HEK293 (cell line): ENCODE measurements at regions not wholly inside any gene's neighbourhood (a gene's known extent, or its start where the extent isn't known, plus 50 kb on each side); places are given as distances from the start of the nearest gene placed in this dataset.

ENCODE experiments used
- CTCF ChIA-PET: fragments of 350-600 bp; formaldehyde crosslinking; extraction: SDS; loops from one replicate; lab custom pipeline; 2021; ENCODE audit warnings: antibody characterized with exemption; lab: Yijun Ruan, JAX
- POLR2A ChIA-PET: fragments of 300-600 bp; formaldehyde crosslinking; extraction: SDS; loops from one replicate; lab custom pipeline; 2020; ENCODE audit warnings: antibody characterized with exemption, inconsistent platforms; lab: Yijun Ruan, JAX
- H3K27ac ChIP-seq: fragments of 200-500 bp; sonication (Bioruptor generic); 2 replicates; pipeline ENCODE4 v1.5.1; 2014; ENCODE audit warnings: low read depth, low read length, control low read depth, inconsistent platforms; ENCODE audit errors: extremely low read depth
- H3K36me3 ChIP-seq, 2 experiments: fragments of 200-500 bp in 1 of 2; sonication (Bioruptor generic) in 1 of 2; 1 replicate in 1 of 2; 2 replicates in 1 of 2; pipeline ENCODE4 v1.5.1; 2014 to 2017; ENCODE audit warnings: inconsistent platforms in 2 of 2, low read length in 2 of 2; ENCODE audit not compliant: control insufficient read depth in 2 of 2, insufficient read depth in 1 of 2
- H3K4me1 ChIP-seq: fragments of 200-500 bp; sonication (Bioruptor generic); 2 replicates; pipeline ENCODE4 v1.5.1; 2014; ENCODE audit warnings: mild to moderate bottlenecking, low read length, inconsistent platforms; ENCODE audit not compliant: control insufficient read depth, insufficient read depth
- H3K4me3 ChIP-seq: 2 replicates; pipeline ENCODE4 v1.5.1; 2011; ENCODE audit warnings: low read depth, mild to moderate bottlenecking, control low read depth, low read length, moderate library complexity
- H3K9me3 ChIP-seq: fragments of 200-500 bp; sonication (Bioruptor generic); 2 replicates; pipeline ENCODE4 v1.5.1; 2014; ENCODE audit warnings: low read depth, low read length, inconsistent platforms; ENCODE audit not compliant: control insufficient read depth, insufficient read depth
- BCL11B ChIP-seq: fragments of 450-650 bp; formaldehyde crosslinking; IDR thresholded peaks from 2 replicates; pipeline ENCODE4 v1.5.1; 2016; ENCODE audit warnings: low read depth, missing biosample characterization, missing genetic modification characterization
- EGR2 ChIP-seq: fragments of 450-650 bp; formaldehyde crosslinking; IDR thresholded peaks from 2 replicates; pipeline ENCODE4 v1.5.1; 2016; ENCODE audit warnings: low read depth, missing biosample characterization, missing genetic modification characterization
- GLI4 ChIP-seq: fragments of 450-650 bp; formaldehyde crosslinking; IDR thresholded peaks from 2 replicates; pipeline ENCODE4 v1.5.1; 2016; ENCODE audit warnings: missing biosample characterization, missing genetic modification characterization
- WT1 ChIP-seq: fragments of 450-650 bp; formaldehyde crosslinking; IDR thresholded peaks from 2 replicates; pipeline ENCODE4 v1.5.1; 2016; ENCODE audit warnings: missing biosample characterization, missing genetic modification characterization
- ZBTB7A ChIP-seq: fragments of 450-650 bp; formaldehyde crosslinking; IDR thresholded peaks from 2 replicates; pipeline ENCODE4 v1.5.1; 2016; ENCODE audit warnings: low read depth, missing biosample characterization, missing genetic modification characterization
- ZIC2 ChIP-seq: fragments of 450-650 bp; formaldehyde crosslinking; IDR thresholded peaks from 2 replicates; pipeline ENCODE4 v1.5.1; 2016; ENCODE audit warnings: missing biosample characterization, missing genetic modification characterization
- ZNF292 ChIP-seq: fragments of 450-650 bp; formaldehyde crosslinking; IDR thresholded peaks from 2 replicates; pipeline ENCODE4 v1.5.1; 2016; ENCODE audit warnings: low read depth, missing biosample characterization, missing genetic modification characterization, borderline replicate concordance
- ZNF341 ChIP-seq: fragments of 450-650 bp; formaldehyde crosslinking; IDR thresholded peaks from 2 replicates; pipeline ENCODE4; 2016; ENCODE audit warnings: low read depth, missing biosample characterization, missing genetic modification characterization
- ZNF366 ChIP-seq: fragments of 450-650 bp; formaldehyde crosslinking; conservative IDR thresholded peaks from 2 replicates; pipeline ENCODE4 v1.5.1; 2016; ENCODE audit warnings: missing biosample characterization, missing genetic modification characterization
- ZNF521 ChIP-seq: fragments of 450-650 bp; formaldehyde crosslinking; IDR thresholded peaks from 2 replicates; pipeline ENCODE4 v1.5.1; 2017; ENCODE audit warnings: missing biosample characterization, mild to moderate bottlenecking, missing genetic modification characterization
- ZNF548 ChIP-seq: fragments of 450-650 bp; formaldehyde crosslinking; IDR thresholded peaks from 2 replicates; pipeline ENCODE4 v1.5.1; 2016; ENCODE audit warnings: missing biosample characterization, missing genetic modification characterization
- ZNF555 ChIP-seq: fragments of 450-650 bp; formaldehyde crosslinking; conservative IDR thresholded peaks from 2 replicates; pipeline ENCODE4 v1.5.1; 2017; ENCODE audit warnings: missing biosample characterization, mild to moderate bottlenecking, missing genetic modification characterization, inconsistent platforms
- ZNF571 ChIP-seq: fragments of 450-650 bp; formaldehyde crosslinking; IDR thresholded peaks from 2 replicates; pipeline ENCODE4 v1.5.0; 2017; ENCODE audit warnings: missing biosample characterization, missing genetic modification characterization
- ZNF610 ChIP-seq: fragments of 450-650 bp; formaldehyde crosslinking; IDR thresholded peaks from 2 replicates; pipeline ENCODE4 v1.5.1; 2016; ENCODE audit warnings: missing biosample characterization, missing genetic modification characterization, borderline replicate concordance
- ZNF654 ChIP-seq: fragments of 450-650 bp; formaldehyde crosslinking; IDR thresholded peaks from 2 replicates; pipeline ENCODE4 v1.5.1; 2016; ENCODE audit warnings: low read depth, missing biosample characterization, missing genetic modification characterization
- ZNF658 ChIP-seq: fragments of 450-650 bp; formaldehyde crosslinking; IDR thresholded peaks from 2 replicates; pipeline ENCODE4; 2016; ENCODE audit warnings: missing biosample characterization, missing genetic modification characterization
- ZNF677 ChIP-seq: fragments of 450-650 bp; IDR thresholded peaks from 2 replicates; pipeline ENCODE4 v1.5.0; 2018; ENCODE audit warnings: missing biosample characterization, mild to moderate bottlenecking, missing genetic modification characterization, moderate library complexity
- TF ChIP-seq, protein P1 (sequence below): fragments of 450-650 bp; formaldehyde crosslinking; IDR thresholded peaks from 2 replicates; pipeline ENCODE4 v1.5.1; 2016; ENCODE audit warnings: missing biosample characterization, missing genetic modification characterization, low read depth
- TF ChIP-seq, protein P2 (sequence below): fragments of 450-650 bp; formaldehyde crosslinking; IDR thresholded peaks from 2 replicates; pipeline ENCODE4 v1.5.1; 2016; ENCODE audit warnings: missing biosample characterization, missing genetic modification characterization
- TF ChIP-seq, protein P3 (sequence below): fragments of 450-650 bp; formaldehyde crosslinking; IDR thresholded peaks from 2 replicates; pipeline ENCODE4 v1.5.1; 2016; ENCODE audit warnings: missing biosample characterization, missing genetic modification characterization, borderline replicate concordance
- TF ChIP-seq, protein P4 (sequence below): fragments of 450-650 bp; formaldehyde crosslinking; IDR thresholded peaks from 2 replicates; pipeline ENCODE4 v1.5.1; 2017; ENCODE audit warnings: missing biosample characterization, missing genetic modification characterization

DNA sequence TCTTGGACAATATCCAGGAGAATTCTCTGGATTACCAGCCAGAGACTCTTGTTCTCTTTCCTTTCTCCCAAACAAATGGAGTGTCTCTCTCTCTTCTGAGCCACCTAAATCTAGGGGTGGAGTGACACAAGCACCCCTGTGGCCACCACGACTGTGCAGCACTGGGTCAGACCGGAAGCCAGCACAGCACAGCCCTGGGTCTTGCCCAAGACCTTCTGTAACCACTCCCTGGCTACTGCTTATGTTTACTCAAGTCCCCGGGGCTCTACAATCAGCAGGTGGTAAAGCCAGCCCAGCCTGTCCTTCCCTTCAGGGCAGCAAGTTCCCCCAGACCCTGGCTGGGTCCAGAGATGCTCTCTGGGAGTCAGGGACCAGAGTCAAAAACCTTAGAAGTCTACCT is 110.0 kb upstream of the TUT7 start:
- ChIA-PET POLR2A (no interaction called here), CTCF (no interaction called here)
- Histone ChIP-seq H3K9me3 (no peaks in the 10 kb centered on the region), H3K4me3 (no peak overlapping the region), H3K36me3 (no peaks in the 10 kb centered on the region), H3K4me1 (no peaks in the 10 kb centered on the region), H3K27ac (no peak overlapping the region)
- no peak for TF ChIP-seq ZNF366
- peak; percentile 83 for TF ChIP-seq ZIC2 (tag by site-specific recombination)
- TF ChIP-seq, protein P1, sequence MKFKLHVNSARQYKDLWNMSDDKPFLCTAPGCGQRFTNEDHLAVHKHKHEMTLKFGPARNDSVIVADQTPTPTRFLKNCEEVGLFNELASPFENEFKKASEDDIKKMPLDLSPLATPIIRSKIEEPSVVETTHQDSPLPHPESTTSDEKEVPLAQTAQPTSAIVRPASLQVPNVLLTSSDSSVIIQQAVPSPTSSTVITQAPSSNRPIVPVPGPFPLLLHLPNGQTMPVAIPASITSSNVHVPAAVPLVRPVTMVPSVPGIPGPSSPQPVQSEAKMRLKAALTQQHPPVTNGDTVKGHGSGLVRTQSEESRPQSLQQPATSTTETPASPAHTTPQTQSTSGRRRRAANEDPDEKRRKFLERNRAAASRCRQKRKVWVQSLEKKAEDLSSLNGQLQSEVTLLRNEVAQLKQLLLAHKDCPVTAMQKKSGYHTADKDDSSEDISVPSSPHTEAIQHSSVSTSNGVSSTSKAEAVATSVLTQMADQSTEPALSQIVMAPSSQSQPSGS (tag by site-specific recombination): no peak
- TF ChIP-seq ZNF548: no peak
- TF ChIP-seq ZNF610 (tag by site-specific recombination): no peak

DNA sequence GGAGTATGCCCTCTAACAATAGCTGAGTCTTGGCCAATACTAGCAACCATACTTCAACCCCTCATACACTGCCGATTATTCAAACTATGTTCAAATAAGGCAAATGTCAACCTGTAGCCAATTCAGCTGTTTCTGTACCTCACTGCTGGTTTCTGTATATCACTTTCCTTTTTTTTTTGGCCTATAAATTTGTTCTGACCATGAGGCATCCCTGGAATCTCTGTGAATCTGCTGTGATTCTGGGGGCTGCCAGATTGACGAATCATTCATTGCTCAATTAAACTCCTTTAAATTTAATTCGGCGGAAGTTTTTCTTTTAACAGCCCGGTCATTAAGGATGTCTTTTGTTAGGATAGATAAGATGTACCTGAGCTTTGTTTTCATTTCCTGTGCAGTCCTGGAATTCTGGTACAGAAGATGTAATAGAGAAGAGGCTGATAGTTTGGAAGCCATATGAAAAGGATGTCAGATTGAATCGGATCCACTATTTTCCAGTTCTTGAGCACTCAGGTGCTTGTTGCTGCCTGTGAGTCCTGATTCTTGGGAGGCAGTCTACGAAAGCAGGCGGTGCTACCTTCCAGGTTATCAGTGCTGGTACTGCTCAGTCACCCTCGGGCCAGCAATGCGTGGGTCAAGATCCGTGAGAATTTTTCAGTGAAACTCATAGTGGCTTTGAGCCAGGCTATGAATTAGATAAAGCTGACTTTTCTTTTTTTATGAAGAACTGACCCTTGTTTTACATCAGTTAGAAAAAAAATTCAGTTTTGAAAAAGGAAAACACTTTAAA is 106.2 kb upstream of the TUT7 start:
- ChIA-PET POLR2A (no interaction called here), CTCF (interaction anchor here (0.5 to 0.7 kb wide), 3 partner anchors 11 to 621 kb away, joined by 3 read pairs; no protein-coding TSS in a partner anchor)
- no peak overlapping the region for H3K27ac ChIP-seq
- TF ChIP-seq, protein P2, sequence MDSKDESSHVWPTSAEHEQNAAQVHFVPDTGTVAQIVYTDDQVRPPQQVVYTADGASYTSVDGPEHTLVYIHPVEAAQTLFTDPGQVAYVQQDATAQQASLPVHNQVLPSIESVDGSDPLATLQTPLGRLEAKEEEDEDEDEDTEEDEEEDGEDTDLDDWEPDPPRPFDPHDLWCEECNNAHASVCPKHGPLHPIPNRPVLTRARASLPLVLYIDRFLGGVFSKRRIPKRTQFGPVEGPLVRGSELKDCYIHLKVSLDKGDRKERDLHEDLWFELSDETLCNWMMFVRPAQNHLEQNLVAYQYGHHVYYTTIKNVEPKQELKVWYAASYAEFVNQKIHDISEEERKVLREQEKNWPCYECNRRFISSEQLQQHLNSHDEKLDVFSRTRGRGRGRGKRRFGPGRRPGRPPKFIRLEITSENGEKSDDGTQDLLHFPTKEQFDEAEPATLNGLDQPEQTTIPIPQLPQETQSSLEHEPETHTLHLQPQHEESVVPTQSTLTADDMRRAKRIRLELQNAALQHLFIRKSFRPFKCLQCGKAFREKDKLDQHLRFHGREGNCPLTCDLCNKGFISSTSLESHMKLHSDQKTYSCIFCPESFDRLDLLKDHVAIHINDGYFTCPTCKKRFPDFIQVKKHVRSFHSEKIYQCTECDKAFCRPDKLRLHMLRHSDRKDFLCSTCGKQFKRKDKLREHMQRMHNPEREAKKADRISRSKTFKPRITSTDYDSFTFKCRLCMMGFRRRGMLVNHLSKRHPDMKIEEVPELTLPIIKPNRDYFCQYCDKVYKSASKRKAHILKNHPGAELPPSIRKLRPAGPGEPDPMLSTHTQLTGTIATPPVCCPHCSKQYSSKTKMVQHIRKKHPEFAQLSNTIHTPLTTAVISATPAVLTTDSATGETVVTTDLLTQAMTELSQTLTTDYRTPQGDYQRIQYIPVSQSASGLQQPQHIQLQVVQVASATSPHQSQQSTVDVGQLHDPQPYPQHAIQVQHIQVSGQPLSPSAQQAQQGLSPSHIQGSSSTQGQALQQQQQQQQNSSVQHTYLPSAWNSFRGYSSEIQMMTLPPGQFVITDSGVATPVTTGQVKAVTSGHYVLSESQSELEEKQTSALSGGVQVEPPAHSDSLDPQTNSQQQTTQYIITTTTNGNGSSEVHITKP: no peak
- TF ChIP-seq BCL11B (tag by site-specific recombination): no peak
- TF ChIP-seq ZBTB7A: no peak
- no peak for TF ChIP-seq ZNF521
- no peak for TF ChIP-seq ZNF677 (tag by site-specific recombination)
- TF ChIP-seq ZNF571 (tag by site-specific recombination): no peak
- no peak for TF ChIP-seq ZNF292 (tag by site-specific recombination)
- no peak for TF ChIP-seq GLI4 (tag by site-specific recombination)
- no peak for TF ChIP-seq EGR2 (tag by site-specific recombination)
- TF ChIP-seq WT1: no peak
- TF ChIP-seq ZNF654 (tag by site-specific recombination): no peak
- TF ChIP-seq, protein P3, sequence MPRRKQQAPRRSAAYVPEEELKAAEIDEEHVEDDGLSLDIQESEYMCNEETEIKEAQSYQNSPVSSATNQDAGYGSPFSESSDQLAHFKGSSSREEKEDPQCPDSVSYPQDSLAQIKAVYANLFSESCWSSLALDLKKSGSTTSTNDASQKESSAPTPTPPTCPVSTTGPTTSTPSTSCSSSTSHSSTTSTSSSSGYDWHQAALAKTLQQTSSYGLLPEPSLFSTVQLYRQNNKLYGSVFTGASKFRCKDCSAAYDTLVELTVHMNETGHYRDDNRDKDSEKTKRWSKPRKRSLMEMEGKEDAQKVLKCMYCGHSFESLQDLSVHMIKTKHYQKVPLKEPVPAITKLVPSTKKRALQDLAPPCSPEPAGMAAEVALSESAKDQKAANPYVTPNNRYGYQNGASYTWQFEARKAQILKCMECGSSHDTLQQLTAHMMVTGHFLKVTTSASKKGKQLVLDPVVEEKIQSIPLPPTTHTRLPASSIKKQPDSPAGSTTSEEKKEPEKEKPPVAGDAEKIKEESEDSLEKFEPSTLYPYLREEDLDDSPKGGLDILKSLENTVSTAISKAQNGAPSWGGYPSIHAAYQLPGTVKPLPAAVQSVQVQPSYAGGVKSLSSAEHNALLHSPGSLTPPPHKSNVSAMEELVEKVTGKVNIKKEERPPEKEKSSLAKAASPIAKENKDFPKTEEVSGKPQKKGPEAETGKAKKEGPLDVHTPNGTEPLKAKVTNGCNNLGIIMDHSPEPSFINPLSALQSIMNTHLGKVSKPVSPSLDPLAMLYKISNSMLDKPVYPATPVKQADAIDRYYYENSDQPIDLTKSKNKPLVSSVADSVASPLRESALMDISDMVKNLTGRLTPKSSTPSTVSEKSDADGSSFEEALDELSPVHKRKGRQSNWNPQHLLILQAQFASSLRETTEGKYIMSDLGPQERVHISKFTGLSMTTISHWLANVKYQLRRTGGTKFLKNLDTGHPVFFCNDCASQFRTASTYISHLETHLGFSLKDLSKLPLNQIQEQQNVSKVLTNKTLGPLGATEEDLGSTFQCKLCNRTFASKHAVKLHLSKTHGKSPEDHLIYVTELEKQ (tag by site-specific recombination): no peak
- TF ChIP-seq ZNF658: no peak
- no peak for TF ChIP-seq ZNF548
- TF ChIP-seq, protein P4, sequence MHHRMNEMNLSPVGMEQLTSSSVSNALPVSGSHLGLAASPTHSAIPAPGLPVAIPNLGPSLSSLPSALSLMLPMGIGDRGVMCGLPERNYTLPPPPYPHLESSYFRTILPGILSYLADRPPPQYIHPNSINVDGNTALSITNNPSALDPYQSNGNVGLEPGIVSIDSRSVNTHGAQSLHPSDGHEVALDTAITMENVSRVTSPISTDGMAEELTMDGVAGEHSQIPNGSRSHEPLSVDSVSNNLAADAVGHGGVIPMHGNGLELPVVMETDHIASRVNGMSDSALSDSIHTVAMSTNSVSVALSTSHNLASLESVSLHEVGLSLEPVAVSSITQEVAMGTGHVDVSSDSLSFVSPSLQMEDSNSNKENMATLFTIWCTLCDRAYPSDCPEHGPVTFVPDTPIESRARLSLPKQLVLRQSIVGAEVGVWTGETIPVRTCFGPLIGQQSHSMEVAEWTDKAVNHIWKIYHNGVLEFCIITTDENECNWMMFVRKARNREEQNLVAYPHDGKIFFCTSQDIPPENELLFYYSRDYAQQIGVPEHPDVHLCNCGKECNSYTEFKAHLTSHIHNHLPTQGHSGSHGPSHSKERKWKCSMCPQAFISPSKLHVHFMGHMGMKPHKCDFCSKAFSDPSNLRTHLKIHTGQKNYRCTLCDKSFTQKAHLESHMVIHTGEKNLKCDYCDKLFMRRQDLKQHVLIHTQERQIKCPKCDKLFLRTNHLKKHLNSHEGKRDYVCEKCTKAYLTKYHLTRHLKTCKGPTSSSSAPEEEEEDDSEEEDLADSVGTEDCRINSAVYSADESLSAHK (tag by site-specific recombination): no peak
- no peak for TF ChIP-seq ZNF555 (tag by site-specific recombination)
- TF ChIP-seq ZNF341 (tag by site-specific recombination): no peak

More for the DNA sequence above, 106.2 kb upstream of the TUT7 start:
- no peak overlapping the region for H3K4me3 ChIP-seq
- no peaks in the 10 kb centered on the region for H3K36me3 ChIP-seq
- H3K9me3 ChIP-seq: no peaks in the 10 kb centered on the region
- no peaks in the 10 kb centered on the region for H3K4me1 ChIP-seq
